ENCODE measurements at regions not wholly inside any gene's neighbourhood (a gene's known extent, or its start where the extent isn't known, plus 50 kb on each side); places are given as distances from the start of the nearest gene placed in this dataset.
A peak's percentile ranks its signal among the peaks of the same experiment; 100 is the strongest.

GRCh38 chrX:38887222-38887621, 86.0 kb downstream of the MID1IP1 start:
- Histone ChIP-seq H3K27me3 (ENCODE audit: control insufficient read depth, insufficient read depth, low read length) (peaks cover 13% of the 10 kb centered on the region), H3K36me3 (ENCODE audit: control insufficient read depth, insufficient read depth, low read length) (no peaks in the 10 kb centered on the region), H3K4me1 (ENCODE audit: control insufficient read depth, insufficient read depth, low read length) (peaks cover 4% of the 10 kb centered on the region), H3K4me3 (ENCODE audit: low read length) (no peak overlapping the region), H3K27ac (ENCODE audit: low read length) (no peak overlapping the region), H3K9me3 (replicated peaks; ENCODE audit: control insufficient read depth, low read depth, low read length) (no peaks in the 10 kb centered on the region)
- no peak for DNase-seq
- WGBS (ENCODE audit: insufficient coverage) = no CpG with 5 or more reads among the region's 2 CpGs

GRCh38 chrX:38890326-38890725, 89.1 kb downstream of the MID1IP1 start:
- peak overlapping the region; percentile 20 for H3K27ac ChIP-seq (ENCODE audit: low read length)
- H3K4me1 ChIP-seq (ENCODE audit: control insufficient read depth, insufficient read depth, low read length) = peaks cover 4% of the 10 kb centered on the region
- H3K4me3 ChIP-seq (ENCODE audit: low read length) = no peak overlapping the region
- no peaks in the 10 kb centered on the region for H3K36me3 ChIP-seq (ENCODE audit: control insufficient read depth, insufficient read depth, low read length)
- peak; percentile 51 for DNase-seq
- no CpG with 5 or more reads among the region's 1 CpG for WGBS (ENCODE audit: insufficient coverage)
- H3K9me3 ChIP-seq (replicated peaks; ENCODE audit: control insufficient read depth, low read depth, low read length) = no peaks in the 10 kb centered on the region
- H3K27me3 ChIP-seq (ENCODE audit: control insufficient read depth, insufficient read depth, low read length) = peaks cover 11% of the 10 kb centered on the region

- Histone ChIP-seq H3K27ac (ENCODE audit: low read length) (no peak overlapping the region), H3K4me3 (ENCODE audit: low read length) (no peak overlapping the region), H3K9me3 (replicated peaks; ENCODE audit: control insufficient read depth, low read depth, low read length) (no peaks in the 10 kb centered on the region), H3K36me3 (ENCODE audit: control insufficient read depth, insufficient read depth, low read length) (no peaks in the 10 kb centered on the region), H3K27me3 (ENCODE audit: control insufficient read depth, insufficient read depth, low read length) (peaks cover 15% of the 10 kb centered on the region), H3K4me1 (ENCODE audit: control insufficient read depth, insufficient read depth, low read length) (peaks cover 4% of the 10 kb centered on the region)
- no peak for DNase-seq
- no CpG with 5 or more reads among the region's 6 CpGs for WGBS (ENCODE audit: insufficient coverage)
These were observed 89.7 kb downstream of the MID1IP1 start for GRCh38 chrX:38890963-38891362.

- WGBS (ENCODE audit: insufficient coverage) = 72% methylated on average over 4 of the region's 4 CpGs
- DNase-seq = peak; percentile 64
- Histone ChIP-seq H3K4me3 (ENCODE audit: low read length) (no peak overlapping the region), H3K27me3 (ENCODE audit: control insufficient read depth, insufficient read depth, low read length) (peaks cover 13% of the 10 kb centered on the region), H3K27ac (ENCODE audit: low read length) (no peak overlapping the region), H3K36me3 (ENCODE audit: control insufficient read depth, insufficient read depth, low read length) (no peaks in the 10 kb centered on the region), H3K9me3 (replicated peaks; ENCODE audit: control insufficient read depth, low read depth, low read length) (no peaks in the 10 kb centered on the region), H3K4me1 (ENCODE audit: control insufficient read depth, insufficient read depth, low read length) (peaks cover 4% of the 10 kb centered on the region)
These were observed 90.6 kb downstream of the MID1IP1 start for GRCh38 chrX:38891641-38892413.

- WGBS (ENCODE audit: insufficient coverage) = 71% methylated on average over 1 of the region's 4 CpGs
- no peak for DNase-seq
- no peak overlapping the region for H3K27ac ChIP-seq (ENCODE audit: low read length)
- no peaks in the 10 kb centered on the region for H3K9me3 ChIP-seq (replicated peaks; ENCODE audit: control insufficient read depth, low read depth, low read length)
- peaks cover 19% of the 10 kb centered on the region for H3K27me3 ChIP-seq (ENCODE audit: control insufficient read depth, insufficient read depth, low read length)
- peaks cover 4% of the 10 kb centered on the region for H3K4me1 ChIP-seq (ENCODE audit: control insufficient read depth, insufficient read depth, low read length)
- no peaks in the 10 kb centered on the region for H3K36me3 ChIP-seq (ENCODE audit: control insufficient read depth, insufficient read depth, low read length)
- H3K4me3 ChIP-seq (ENCODE audit: low read length) = no peak overlapping the region
These were observed 92.2 kb downstream of the MID1IP1 start for GRCh38 chrX:38893441-38893840.

- no CpG with 5 or more reads among the region's 1 CpG for WGBS (ENCODE audit: insufficient coverage)
- no peak overlapping the region for H3K4me3 ChIP-seq (ENCODE audit: low read length)
These were observed 94.5 kb downstream of the MID1IP1 start for GRCh38 chrX:38895775-38896174.

GRCh38 chrX:38896724-38897298, 95.6 kb downstream of the MID1IP1 start:
- Histone ChIP-seq H3K27ac (ENCODE audit: low read length) (no peak overlapping the region), H3K4me3 (ENCODE audit: low read length) (no peak overlapping the region), H3K4me1 (ENCODE audit: control insufficient read depth, insufficient read depth, low read length) (peaks cover 1% of the 10 kb centered on the region), H3K27me3 (ENCODE audit: control insufficient read depth, insufficient read depth, low read length) (peaks cover 16% of the 10 kb centered on the region), H3K9me3 (replicated peaks; ENCODE audit: control insufficient read depth, low read depth, low read length) (no peaks in the 10 kb centered on the region), H3K36me3 (ENCODE audit: control insufficient read depth, insufficient read depth, low read length) (no peaks in the 10 kb centered on the region)
- DNase-seq = no peak
- WGBS (ENCODE audit: insufficient coverage) = 85% methylated on average over 3 of the region's 4 CpGs

More at GRCh38 chrX:38895775-38896174, 94.5 kb downstream of the MID1IP1 start:
- no peak for DNase-seq
- Histone ChIP-seq H3K4me1 (ENCODE audit: control insufficient read depth, insufficient read depth, low read length) (peaks cover 2% of the 10 kb centered on the region), H3K36me3 (ENCODE audit: control insufficient read depth, insufficient read depth, low read length) (no peaks in the 10 kb centered on the region), H3K9me3 (replicated peaks; ENCODE audit: control insufficient read depth, low read depth, low read length) (no peaks in the 10 kb centered on the region), H3K27me3 (ENCODE audit: control insufficient read depth, insufficient read depth, low read length) (peaks cover 18% of the 10 kb centered on the region), H3K27ac (ENCODE audit: low read length) (no peak overlapping the region)

- WGBS (ENCODE audit: insufficient coverage) = no CpG with 5 or more reads among the region's 6 CpGs
- Histone ChIP-seq H3K4me1 (ENCODE audit: control insufficient read depth, insufficient read depth, low read length) (no peaks in the 10 kb centered on the region), H3K27me3 (ENCODE audit: control insufficient read depth, insufficient read depth, low read length) (peaks cover 16% of the 10 kb centered on the region), H3K4me3 (ENCODE audit: low read length) (no peak overlapping the region), H3K27ac (ENCODE audit: low read length) (no peak overlapping the region), H3K36me3 (ENCODE audit: control insufficient read depth, insufficient read depth, low read length) (no peaks in the 10 kb centered on the region), H3K9me3 (replicated peaks; ENCODE audit: control insufficient read depth, low read depth, low read length) (no peaks in the 10 kb centered on the region)
- peak; percentile 15 for DNase-seq
These were observed 97.0 kb downstream of the MID1IP1 start for GRCh38 chrX:38898261-38898660.

- Histone ChIP-seq H3K27ac (ENCODE audit: low read length) (no peak overlapping the region), H3K27me3 (ENCODE audit: control insufficient read depth, insufficient read depth, low read length) (peaks cover 16% of the 10 kb centered on the region), H3K9me3 (replicated peaks; ENCODE audit: control insufficient read depth, low read depth, low read length) (no peaks in the 10 kb centered on the region), H3K36me3 (ENCODE audit: control insufficient read depth, insufficient read depth, low read length) (no peaks in the 10 kb centered on the region), H3K4me3 (ENCODE audit: low read length) (no peak overlapping the region), H3K4me1 (ENCODE audit: control insufficient read depth, insufficient read depth, low read length) (no peaks in the 10 kb centered on the region)
- DNase-seq = no peak
- WGBS (ENCODE audit: insufficient coverage) = no CpG with 5 or more reads among the region's 1 CpG
These were observed 98.4 kb downstream of the MID1IP1 start for GRCh38 chrX:38899650-38900049.

- Histone ChIP-seq H3K4me1 (ENCODE audit: control insufficient read depth, insufficient read depth, low read length) (no peaks in the 10 kb centered on the region), H3K36me3 (ENCODE audit: control insufficient read depth, insufficient read depth, low read length) (no peaks in the 10 kb centered on the region), H3K27ac (ENCODE audit: low read length) (no peak overlapping the region), H3K9me3 (replicated peaks; ENCODE audit: control insufficient read depth, low read depth, low read length) (no peaks in the 10 kb centered on the region), H3K27me3 (ENCODE audit: control insufficient read depth, insufficient read depth, low read length) (peaks cover 20% of the 10 kb centered on the region), H3K4me3 (ENCODE audit: low read length) (no peak overlapping the region)
- DNase-seq = no peak
- WGBS (ENCODE audit: insufficient coverage) = 90% methylated on average over 3 of the region's 6 CpGs
These were observed 99.5 kb downstream of the MID1IP1 start for GRCh38 chrX:38900719-38901118.

All from muscle of leg (tissue), 3 donors.